Fibroblast of the aortic adventitia (primary cell): ENCODE measurements at regions not wholly inside any gene's neighbourhood (a gene's known extent, or its start where the extent isn't known, plus 50 kb on each side); places are given as distances from the start of the nearest gene placed in this dataset.
A peak's percentile ranks its signal among the peaks of the same experiment; 100 is the strongest.

Source experiments
- DNase-seq: peaks from one replicate; pipeline ENCODE4 v3.0.0-alpha.2; 2010; ENCODE audit warnings: low read depth
- H3K4me3 ChIP-seq: 2 replicates; pipeline ENCODE4 v1.5.1; 2011; ENCODE audit warnings: low read depth, mild to moderate bottlenecking, control low read depth, low read length, moderate library complexity
- CTCF ChIP-seq: IDR thresholded peaks from 2 replicates; pipeline ENCODE4 v1.5.1; 2011; ENCODE audit warnings: mild to moderate bottlenecking, low read length, control low read depth, inconsistent platforms; ENCODE audit not compliant: insufficient read depth

- DNase-seq: no peak
- no peak overlapping the region for H3K4me3 ChIP-seq
- TF ChIP-seq CTCF: no peak
Measured at GRCh38 chr7:116436305-116436826, 63.2 kb upstream of the CAV2 start.

DNA sequence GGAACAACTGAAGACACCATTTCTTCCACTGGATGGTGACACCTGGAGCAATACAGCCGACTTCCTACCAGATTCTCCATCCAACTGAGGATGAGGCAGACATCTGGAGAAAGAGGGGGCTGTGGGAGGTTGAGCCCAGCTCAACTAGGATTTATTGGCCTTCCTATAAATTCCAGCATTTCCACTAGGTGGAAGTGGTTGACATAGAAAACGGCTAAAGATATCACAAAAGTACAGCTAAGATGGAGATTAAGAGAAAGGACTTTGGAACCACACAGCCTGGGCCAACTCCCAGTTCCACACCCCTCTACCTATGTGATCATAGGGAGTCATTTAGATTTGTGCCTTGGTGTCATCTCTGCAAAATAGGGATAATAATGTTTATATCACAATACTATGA, 61.3 kb upstream of the CAV2 start:
- peak; percentile 38 for TF ChIP-seq CTCF
- H3K4me3 ChIP-seq: no peak overlapping the region
- peak; percentile 63 for DNase-seq

DNA sequence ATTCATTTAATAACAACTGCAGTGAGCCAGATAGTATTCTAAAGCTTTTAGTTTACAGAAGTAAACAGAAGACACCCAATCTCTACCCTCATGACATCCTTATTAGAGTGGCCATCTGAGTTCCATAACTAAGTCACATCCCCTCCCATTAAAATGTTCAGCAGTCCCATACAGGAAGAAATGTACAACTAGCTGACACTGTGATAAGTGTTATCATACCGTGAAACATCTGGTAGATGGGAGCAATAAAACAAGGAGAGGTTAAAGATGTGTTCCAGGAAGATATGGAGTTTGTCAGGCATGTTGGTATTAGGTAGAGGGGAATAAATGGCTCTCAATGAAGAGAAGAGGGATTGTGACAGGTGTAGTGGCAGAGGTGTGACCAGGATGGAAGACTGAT, 60.5 kb upstream of the CAV2 start:
- no peak overlapping the region for H3K4me3 ChIP-seq
- no peak for DNase-seq
- TF ChIP-seq CTCF: no peak

DNA sequence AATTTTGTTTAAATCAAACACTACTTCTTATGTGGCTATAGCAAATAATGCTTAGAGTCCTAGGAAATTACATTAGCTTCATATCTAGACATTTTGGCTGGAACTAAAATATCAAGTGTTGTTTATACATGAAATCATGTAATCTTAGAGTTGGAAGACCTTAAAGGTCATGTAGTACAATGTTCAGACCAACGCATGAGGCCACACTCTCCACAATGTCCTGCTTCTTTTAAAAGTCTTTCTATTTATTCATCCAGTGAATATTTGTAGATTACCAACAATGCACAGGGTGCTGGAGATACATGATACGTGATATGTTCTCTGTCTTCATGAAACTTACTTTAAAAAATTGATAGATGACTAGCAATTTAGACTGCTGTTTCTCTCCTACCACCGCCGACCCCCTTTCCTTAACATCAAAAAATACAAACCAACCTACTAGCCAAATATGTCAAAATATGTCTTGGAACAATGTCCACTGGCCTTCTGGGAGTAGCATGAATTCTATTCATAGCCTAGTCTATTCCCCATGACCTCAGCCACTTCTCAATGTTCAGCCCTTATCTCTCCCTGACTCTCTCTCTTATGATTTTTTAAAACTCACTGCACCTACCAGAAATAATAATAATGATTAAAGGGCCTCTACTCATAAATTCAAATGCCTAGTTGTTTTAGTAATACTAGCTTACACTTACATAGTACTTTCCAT, 59.5 kb upstream of the CAV2 start:
- DNase-seq: peak; percentile 78
- H3K4me3 ChIP-seq: no peak overlapping the region
- TF ChIP-seq CTCF: no peak

DNA sequence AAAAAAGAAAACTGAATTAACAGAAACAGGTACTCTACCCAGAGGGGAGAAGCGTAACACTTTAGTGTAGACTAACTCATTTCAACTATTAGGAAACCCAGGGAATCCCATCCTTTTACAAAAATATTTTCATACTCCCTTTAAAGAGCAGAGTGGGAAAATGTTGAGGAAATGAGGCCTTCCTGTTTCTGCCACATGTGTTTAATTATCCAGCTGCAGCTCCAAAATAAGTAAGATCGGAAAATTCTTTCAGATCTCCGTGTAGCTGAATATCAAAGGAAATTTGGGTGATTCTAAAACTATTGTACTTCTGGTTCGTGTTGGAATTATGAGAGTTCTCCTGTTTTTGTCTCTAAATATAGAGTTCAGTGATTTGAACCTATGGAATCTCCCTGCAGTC, 58.0 kb upstream of the CAV2 start:
- no peak for TF ChIP-seq CTCF
- H3K4me3 ChIP-seq: no peak overlapping the region
- peak; percentile 73 for DNase-seq

DNA sequence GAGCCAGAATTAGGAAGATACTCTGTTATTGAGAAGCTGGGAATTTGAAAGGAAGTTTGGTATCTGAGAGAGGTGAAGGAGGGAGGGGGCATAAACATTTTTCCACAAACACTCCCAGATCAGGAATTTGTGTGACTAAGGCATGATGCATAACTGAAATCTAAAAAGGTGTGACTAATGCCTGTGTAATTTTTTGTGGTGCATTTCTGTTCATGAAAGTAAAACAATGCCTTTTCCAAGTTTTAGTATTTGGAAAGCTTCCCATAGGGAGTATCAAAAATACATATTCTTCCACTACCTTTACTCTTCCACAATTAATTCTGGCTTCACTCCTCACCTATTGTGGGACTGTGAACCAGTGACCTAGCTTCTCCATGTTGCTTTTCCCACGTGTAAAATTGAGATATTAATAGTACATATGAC, 56.4 kb upstream of the CAV2 start:
- H3K4me3 ChIP-seq: no peak overlapping the region
- peak; percentile 97 for DNase-seq
- no peak for TF ChIP-seq CTCF

DNA sequence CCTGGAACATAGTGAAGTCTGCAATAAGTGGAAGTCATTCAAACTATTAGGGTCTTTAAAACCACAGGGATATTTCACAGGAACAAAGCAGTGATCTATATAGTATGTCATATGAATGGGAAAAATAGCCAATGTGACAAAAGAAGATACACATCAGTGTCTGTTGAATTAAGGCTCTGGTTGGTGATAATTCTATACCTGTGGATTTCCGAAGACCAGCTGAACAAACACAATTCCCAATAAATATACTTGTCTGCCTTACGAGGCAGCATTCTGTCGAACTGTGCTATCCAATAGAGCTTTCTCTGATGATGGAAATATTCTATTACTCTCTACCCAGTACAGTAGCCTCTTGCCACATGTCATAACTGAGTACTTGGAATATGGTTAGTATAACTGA, 55.9 kb upstream of the CAV2 start:
- H3K4me3 ChIP-seq: no peak overlapping the region
- DNase-seq: no peak
- TF ChIP-seq CTCF: no peak
